NCI-H146 treated with DMSO at 0.1 percent for 48 hours (cell line): ENCODE measurements at regions not wholly inside any gene's neighbourhood (a gene's known extent, or its start where the extent isn't known, plus 50 kb on each side); places are given as distances from the start of the nearest gene placed in this dataset.
"Not testable (repeated sequence)": the region's sequence is repeated elsewhere in the genome, so short reads cannot be mapped to it uniquely, and the experiment has no call there.

ENCODE experiments used
- DNase-seq: peaks from one replicate; lab custom pipeline; 2025; ENCODE audit not compliant: unreplicated experiment; lab: John Stamatoyannopoulos, UW

DNA sequence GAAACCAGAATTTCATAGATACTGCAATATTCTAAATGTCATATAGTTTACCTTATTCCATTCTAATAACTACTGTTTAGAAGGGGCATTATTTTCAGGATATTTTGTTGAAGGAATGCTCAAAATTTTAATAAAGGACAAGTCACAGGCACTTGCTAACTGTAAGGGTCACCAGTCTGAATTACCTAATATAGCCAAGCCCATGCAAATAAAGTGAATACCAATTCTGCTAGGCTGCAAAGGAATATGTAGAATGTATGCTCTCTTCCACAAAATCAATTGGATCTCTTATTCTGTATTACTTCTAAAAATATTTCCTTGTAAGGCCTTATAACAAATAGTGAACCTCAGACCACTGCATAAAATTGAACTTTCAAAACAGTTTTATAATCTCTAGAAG, 52.3 kb upstream of the FAT4 start:
- no peak for DNase-seq

DNA sequence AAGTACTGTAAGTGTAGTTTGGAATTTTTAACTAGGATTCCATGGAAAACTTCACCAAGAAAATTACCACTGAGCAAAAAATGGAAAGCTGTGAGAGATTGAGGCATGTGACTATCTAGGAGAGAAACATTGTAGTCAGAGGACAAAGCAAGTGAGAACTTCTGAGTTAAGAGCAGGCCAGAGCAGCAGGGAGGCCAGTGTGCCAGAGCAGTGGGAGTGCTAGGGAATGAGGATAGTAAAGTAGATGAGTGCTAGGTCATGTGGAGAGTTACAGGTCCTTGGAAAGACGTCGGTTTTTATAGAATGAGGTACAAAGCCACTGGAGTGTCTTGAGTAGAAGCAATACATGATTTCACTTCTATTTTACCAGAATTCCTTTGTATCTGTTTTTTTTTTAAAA, 52.7 kb upstream of the FAT4 start:
- DNase-seq = no peak

GRCh38 chr4:125254106-125254505, 60.6 kb upstream of the FAT4 start:
- no peak for DNase-seq

GRCh38 chr4:125244848-125245450, 69.8 kb upstream of the FAT4 start:
- no peak for DNase-seq

- no peak for DNase-seq
Measured at GRCh38 chr4:125243789-125244397, 70.9 kb upstream of the FAT4 start.

DNA sequence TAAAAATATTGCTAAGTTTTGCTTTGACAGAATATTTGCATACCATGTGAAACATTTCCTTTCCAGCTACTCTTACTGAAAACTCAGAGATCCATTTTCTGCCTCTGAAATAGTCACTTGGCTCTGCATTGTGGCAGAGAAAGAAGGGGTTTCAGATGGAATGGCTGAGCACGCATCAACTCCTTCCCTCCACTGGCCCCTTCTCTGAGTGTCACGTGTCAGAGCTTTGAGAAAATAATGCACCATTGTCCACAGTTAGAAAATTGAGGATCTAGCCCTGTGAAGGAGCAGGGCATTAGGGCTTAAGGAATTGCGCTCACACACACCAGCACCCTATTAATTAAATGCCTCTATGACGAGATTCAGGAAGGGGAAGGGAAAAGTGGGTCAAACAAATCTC, 78.8 kb upstream of the FAT4 start:
- no peak for DNase-seq

DNA sequence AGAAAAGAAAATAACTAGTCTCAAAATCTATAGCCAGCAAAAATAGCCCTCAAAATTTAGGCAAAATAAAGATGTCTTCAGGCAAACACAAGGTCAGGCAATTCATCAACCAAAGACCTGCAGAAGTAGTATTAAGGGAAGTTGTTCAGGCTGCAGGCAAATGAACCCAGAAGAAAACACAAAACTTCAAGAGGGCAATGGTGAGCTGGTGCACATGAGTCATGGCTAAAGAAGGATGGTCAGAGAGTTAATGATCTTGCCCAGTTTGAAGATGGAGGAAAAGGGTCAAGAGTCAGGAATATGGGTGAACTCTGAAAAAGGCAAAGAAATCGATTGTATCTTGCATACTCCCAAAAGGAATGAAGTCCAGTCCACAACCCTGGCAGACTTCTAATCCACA, 83.1 kb upstream of the FAT4 start:
- no peak for DNase-seq

DNA sequence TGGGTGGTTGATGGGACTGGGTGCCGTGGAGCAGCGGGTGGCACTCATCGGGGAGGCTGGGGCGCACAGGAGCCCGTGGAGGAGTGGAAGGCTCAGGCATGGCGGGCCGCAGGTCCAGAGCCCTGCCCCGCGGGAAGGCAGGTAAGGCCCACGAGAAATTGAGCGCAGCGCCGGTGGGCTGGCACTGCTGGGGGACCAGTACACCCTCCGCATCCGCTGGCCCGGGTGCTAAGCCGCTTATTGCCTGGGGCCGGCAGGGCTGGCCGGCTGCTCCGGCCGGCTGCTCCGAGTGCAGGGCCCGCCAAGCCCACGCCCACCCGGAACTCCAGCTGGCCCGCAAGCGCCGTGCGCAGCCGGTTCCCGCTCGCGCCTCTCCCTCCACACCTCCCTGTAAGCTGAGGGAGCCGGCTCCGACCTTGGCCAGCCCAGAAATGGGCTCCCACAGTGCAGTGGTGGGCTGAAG, 85.1 kb upstream of the FAT4 start:
- DNase-seq = no peak

DNA sequence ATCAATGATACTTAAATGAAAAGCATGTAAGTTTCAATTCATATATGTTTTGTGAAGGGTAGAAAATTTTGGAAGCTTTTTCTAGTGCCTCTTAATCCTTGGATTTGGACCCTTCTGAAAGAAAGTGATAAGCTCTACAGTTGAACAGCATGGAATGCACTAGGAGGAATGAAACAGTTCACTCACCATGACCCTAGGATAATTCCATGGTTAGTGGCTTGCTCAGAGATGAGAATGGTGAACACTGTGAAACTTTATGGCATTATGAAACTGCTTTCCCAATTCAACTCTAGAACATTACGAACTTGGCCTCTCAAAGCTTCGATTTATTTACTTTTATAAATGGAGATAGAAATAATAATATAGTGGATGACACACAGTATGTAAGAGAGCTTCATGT, 88.9 kb upstream of the FAT4 start:
- DNase-seq = no peak

DNA sequence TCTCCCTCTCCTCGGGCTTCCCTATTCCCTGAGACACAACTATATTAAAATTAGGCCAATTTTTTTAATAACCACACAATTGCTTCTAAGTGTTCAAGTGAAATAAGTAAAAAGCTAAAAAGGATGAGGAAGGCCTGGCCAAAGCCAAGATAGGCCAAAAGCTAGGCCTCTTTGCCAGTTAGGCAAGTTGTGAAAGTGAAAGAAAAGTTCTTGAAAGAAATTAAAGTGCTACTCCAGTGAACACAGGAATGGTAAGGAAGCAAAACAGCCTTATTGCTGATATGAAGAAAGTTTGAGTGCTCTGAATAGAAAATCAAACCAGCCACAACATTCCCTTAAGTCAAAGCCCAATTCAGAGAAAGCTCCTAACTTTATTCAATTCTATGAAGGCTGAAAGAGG, 114.2 kb upstream of the FAT4 start:
- DNase-seq = no peak

GRCh38 chr4:125198916-125199315, 115.8 kb upstream of the FAT4 start:
- no peak for DNase-seq

DNA sequence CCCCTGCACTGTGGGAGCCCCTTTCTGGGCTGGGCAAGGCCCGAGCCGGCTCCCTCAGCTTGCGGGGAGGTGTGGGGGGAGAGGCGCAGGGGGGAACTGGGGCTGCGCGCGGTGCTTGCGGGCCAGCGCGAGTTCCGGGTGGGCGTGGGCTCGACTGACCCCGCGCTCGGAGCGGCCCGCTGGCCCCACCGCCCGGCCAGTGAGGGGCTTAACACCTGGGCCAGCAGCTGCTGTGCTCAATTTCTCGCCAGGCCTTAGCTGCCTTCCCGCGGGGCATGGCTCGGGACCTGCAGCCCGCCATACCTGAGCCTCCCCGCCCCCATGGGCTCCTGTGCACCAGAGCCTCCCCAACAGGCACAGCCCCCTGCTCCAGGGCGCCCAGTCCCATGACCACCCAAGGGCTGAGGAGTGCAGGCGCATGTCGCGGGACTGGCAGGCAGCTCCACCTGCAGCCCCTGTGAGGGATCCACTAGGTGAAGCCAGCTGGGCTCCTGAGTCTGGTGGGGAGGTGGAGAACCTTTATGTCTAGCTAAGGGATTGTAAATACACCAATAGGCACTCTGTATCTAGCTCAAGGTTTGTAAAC, 122.8 kb upstream of the FAT4 start:
- DNase-seq = not testable (repeated sequence)

DNA sequence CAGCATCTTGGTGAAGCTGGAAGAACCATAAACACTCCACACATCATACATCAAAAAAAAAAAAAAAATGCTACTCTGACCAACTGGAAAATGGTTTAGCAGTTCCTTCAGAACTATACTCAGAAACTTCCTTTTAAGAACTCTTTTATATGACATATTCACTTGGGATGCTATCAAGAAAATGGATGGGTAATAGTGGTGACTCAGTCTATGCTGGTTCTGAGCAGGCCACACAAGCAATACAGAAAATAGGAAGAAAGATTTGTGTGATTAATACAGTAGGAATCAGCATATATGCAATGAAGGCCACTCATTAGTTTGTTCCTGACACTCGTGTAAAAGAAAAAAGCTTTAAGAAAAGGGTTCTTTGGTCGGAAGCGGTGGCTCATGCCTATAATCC, 123.5 kb upstream of the FAT4 start:
- DNase-seq = no peak

GRCh38 chr4:125187226-125188176, 127.3 kb upstream of the FAT4 start:
- DNase-seq = no peak

DNA sequence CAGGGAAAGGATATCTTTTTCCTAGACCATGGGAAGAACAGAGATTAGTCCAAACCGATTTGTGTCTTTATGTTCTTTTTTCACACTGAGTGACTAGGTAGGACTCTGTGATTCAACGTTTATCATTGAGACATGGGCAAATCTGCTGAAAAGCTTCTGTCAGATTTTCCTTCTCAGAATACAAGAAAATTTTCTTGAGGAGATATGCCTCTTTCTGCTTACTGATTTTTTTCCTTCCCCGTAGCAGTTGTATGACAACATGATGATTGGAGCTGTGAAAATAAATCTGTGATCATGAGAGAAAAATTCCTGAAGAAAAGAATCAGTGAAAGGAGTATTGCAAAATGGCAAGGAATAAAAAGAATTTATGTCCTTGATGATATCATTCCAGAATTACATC, 130.6 kb upstream of the FAT4 start:
- no peak for DNase-seq

GRCh38 chr4:125181804-125182203, 133.0 kb upstream of the FAT4 start:
- no peak for DNase-seq

DNA sequence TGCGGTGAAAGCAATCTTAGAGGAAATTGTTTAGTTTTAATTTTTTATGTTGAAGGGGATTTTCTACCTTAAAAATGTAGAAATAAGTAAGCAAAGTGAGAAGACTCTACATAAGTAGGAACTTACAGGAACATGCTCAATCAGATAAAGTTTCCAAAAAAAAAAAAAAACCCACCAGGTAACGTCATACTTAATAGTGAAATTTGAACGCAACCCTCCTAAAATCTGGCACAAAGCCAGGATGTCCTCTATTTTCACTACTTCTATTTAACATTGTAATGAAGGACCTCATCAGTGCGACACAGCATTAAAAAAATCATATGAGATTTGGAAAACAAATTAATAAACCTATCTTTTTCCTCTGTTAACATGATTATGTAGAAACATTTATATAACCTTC, 135.0 kb upstream of the FAT4 start:
- no peak for DNase-seq

DNA sequence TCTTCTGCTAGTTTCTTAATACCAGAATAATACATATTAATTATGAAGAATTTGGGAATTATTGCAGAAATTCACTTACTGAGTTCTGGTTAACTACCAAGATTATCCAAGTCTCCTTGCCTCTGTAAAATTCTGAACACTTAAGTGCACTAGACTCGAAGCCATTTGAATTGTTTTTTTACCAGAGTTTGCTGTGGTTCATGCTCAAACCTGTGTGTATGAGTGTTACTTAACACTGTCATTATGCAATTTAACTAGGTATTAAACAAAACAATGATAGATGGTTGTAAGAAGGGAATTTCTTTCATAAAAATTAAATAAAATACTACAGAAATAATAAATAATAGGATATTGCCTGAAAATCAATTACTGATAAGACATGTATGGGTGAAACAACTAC, 145.6 kb upstream of the FAT4 start:
- DNase-seq = no peak

DNA sequence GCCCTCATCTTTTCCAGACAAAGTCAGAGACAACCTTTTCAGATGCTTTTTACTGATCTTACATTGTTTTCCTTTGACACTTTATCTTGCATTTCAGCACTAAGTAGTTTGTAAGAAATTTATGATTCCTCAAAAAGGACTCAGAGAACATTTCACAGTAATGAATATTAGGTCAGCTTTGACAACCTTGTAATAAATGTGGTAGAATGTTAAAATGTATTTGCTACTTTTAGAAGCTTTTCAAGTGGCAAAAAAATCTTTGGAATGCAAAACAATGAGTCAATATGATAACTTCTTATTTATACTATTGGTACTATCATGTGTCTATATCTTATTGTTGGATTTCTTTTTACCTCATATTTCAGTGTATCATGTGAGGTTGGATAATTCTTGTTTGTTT, 146.2 kb upstream of the FAT4 start:
- DNase-seq = no peak

DNA sequence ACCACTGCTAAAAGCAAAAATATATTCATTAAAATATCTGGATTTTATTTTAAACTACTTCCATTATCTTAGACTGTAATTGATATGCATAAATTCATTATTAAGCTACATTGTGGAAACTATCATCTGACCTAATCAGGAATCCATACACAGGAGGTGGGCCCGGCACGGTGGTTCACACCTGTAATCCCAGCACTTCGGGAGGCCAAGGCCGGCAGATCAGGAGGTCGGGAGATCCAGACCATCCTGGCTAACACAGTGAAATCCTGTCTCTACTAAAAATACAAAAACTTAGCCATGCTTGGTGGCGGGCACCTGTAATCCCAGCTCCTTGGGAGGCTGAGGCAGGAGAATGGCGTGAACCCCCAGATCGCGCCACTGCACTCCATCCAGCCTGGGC, 148.7 kb upstream of the FAT4 start:
- not testable (repeated sequence) for DNase-seq

DNA sequence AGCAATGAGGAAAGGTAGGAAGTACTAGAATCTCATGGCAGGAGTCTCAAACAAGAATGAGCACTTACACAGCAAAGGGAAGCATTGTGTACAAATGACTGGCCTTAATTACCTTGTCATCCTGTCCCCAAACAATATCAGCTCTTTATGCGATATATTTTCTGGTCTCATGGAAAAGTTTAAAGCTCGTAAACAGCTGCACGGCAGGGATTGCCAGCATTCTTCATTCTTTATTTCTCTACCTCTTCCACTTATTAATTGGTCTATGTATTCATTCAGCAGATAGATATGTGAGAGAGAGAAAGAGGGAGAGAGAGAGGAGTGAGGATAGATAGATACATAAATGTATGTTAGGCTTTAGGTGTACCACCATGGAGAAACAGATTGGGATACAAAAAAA, 155.8 kb upstream of the FAT4 start:
- DNase-seq = no peak

DNA sequence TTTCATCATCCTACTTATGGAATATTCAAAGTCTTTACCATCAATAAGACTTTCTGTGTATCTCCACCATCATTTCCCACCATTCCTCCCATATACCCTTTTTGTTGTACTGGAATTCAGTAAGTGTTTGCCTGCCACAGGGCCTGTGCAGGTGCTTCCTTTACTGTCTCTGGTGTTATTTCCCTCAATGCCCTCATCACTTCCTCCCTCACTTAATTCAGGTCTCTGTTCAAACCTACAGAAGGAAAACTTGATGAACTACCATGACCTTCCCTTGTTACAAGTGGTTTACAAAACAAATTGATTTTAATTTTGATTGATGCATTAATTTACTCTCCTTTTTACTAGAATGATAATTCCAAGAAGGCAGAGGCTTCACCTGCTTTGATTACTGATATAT, 159.5 kb upstream of the FAT4 start:
- no peak for DNase-seq
